Endothelial cell of umbilical vein (primary cell): ENCODE measurements at regions not wholly inside any gene's neighbourhood (a gene's known extent, or its start where the extent isn't known, plus 50 kb on each side); places are given as distances from the start of the nearest gene placed in this dataset.

Source experiments
- CTCF ChIP-seq, 2 donors: IDR thresholded peaks; 1 replicate in 1 of 2; 2 replicates in 1 of 2; pipeline ENCODE4 v1.5.1; 2011; ENCODE audit warnings: low read length in 2 of 2, mild to moderate bottlenecking in 2 of 2, moderate library complexity in 2 of 2, control low read depth in 1 of 2, inconsistent platforms in 1 of 2, low read depth in 1 of 2; ENCODE audit not compliant: insufficient read depth in 1 of 2; ENCODE audit errors: extremely low read depth in 1 of 2
- EZH2 ChIP-seq: IDR thresholded peaks from 2 replicates; pipeline ENCODE4 v1.6.1; 2012; ENCODE audit warnings: borderline replicate concordance, low read depth, mild to moderate bottlenecking, moderate library complexity, low read length, inconsistent platforms; ENCODE audit not compliant: severe bottlenecking
- FOS ChIP-seq: IDR thresholded peaks from 2 replicates; pipeline ENCODE4 v1.6.1; 2011; ENCODE audit warnings: mild to moderate bottlenecking, low read length, moderate library complexity, borderline replicate concordance; ENCODE audit not compliant: insufficient read depth
- JUN ChIP-seq: IDR thresholded peaks from 2 replicates; pipeline ENCODE4 v1.6.1; 2011; ENCODE audit warnings: borderline replicate concordance, low read depth; ENCODE audit not compliant: insufficient read length, insufficient read depth
- MYC ChIP-seq: IDR thresholded peaks from one replicate; pipeline ENCODE4 v1.6.1; 2011; ENCODE audit warnings: mild to moderate bottlenecking, low read depth, low read length
- POLR2A ChIP-seq: IDR thresholded peaks from 2 replicates; pipeline ENCODE4 v1.6.1; 2012; ENCODE audit warnings: low read depth, mild to moderate bottlenecking, control low read depth, low read length
- POLR2AphosphoS5 ChIP-seq: IDR thresholded peaks from 2 replicates; pipeline ENCODE4 v1.6.1; 2012; ENCODE audit warnings: low read depth, mild to moderate bottlenecking, control low read depth, low read length, moderate library complexity; ENCODE audit not compliant: insufficient read depth
- TF ChIP-seq, protein P1 (sequence below): IDR thresholded peaks from 2 replicates; pipeline ENCODE4 v1.6.1; 2011; ENCODE audit not compliant: insufficient read depth, insufficient read length

DNA sequence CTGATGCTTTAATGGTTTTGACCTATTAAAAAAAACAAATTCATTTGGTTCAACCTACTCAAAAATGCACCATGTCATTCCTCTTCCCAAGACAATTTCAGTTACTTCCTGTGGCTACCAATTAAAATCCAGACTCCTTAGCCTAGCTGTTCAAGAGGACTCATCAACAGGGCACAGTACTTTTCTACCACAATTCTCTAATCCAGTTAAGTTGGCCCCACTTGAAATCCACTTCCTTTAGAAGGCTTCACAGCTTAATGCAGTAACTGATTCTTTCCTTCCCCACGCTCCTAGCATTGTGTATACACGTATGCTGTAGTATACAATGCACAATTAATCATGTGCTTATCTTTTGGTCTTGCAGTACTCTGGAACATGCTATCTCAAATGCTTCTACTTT is 129.8 kb downstream of the UGT8 start:
- TF ChIP-seq CTCF (IDR thresholded peaks at IDR 0.05; ENCODE audit: extremely low read depth in 1 of 2, insufficient read depth in 1 of 2, low read depth in 1 of 2, low read length in 2 of 2), result no peak
- TF ChIP-seq POLR2A, result no peak
- no peak for TF ChIP-seq EZH2
- no peak for TF ChIP-seq POLR2AphosphoS5
- no peak for TF ChIP-seq MYC
- no peak for TF ChIP-seq JUN
- TF ChIP-seq FOS, result no peak
- TF ChIP-seq, protein P1, sequence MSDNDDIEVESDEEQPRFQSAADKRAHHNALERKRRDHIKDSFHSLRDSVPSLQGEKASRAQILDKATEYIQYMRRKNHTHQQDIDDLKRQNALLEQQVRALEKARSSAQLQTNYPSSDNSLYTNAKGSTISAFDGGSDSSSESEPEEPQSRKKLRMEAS, result no peak
